Hepatocyte (in vitro differentiated cells): ENCODE measurements at regions not wholly inside any gene's neighbourhood (a gene's known extent, or its start where the extent isn't known, plus 50 kb on each side); places are given as distances from the start of the nearest gene placed in this dataset.

Experiments
- DNase-seq: peaks from one replicate; pipeline ENCODE4 v3.0.0-alpha.2; 2016; ENCODE audit warnings: low spot score
- H2AFZ ChIP-seq: fragments of 200-600 bp; sonication (generic); 2 replicates; pipeline ENCODE4 v1.6.0; 2016; ENCODE audit warnings: antibody characterized with exemption, mild to moderate bottlenecking
- H3K27ac ChIP-seq: fragments of 200-600 bp; sonication (generic); 2 replicates; pipeline ENCODE4 v1.5.1; 2016; ENCODE audit warnings: mild to moderate bottlenecking
- H3K27me3 ChIP-seq: fragments of 200-600 bp; sonication (generic); 2 replicates; pipeline ENCODE4 v1.6.1; 2016
- H3K36me3 ChIP-seq: fragments of 200-600 bp; sonication (generic); replicated peaks from 2 replicates; pipeline ENCODE4 v1.5.1; 2016; ENCODE audit warnings: low read depth; ENCODE audit not compliant: insufficient read depth
- H3K4me1 ChIP-seq: fragments of 200-600 bp; sonication (generic); 2 replicates; pipeline ENCODE4 v1.5.1; 2016; ENCODE audit warnings: mild to moderate bottlenecking, moderate library complexity; ENCODE audit not compliant: insufficient read depth
- H3K4me2 ChIP-seq: fragments of 200-600 bp; sonication (generic); 2 replicates; pipeline ENCODE4 v1.6.0; 2016
- H3K4me3 ChIP-seq: fragments of 200-600 bp; sonication (generic); 2 replicates; pipeline ENCODE4 v1.5.1; 2016; ENCODE audit warnings: mild to moderate bottlenecking
- H3K79me2 ChIP-seq: fragments of 200-600 bp; sonication (generic); 2 replicates; pipeline ENCODE4 v1.6.0; 2017; ENCODE audit warnings: mild to moderate bottlenecking
- H3K9me2 ChIP-seq: fragments of 200-600 bp; sonication (generic); replicated peaks from 2 replicates; pipeline ENCODE4 v1.6.0; 2017; ENCODE audit warnings: mild to moderate bottlenecking; ENCODE audit not compliant: insufficient read depth
- H3K9me3 ChIP-seq: fragments of 200-600 bp; sonication (generic); 2 replicates; pipeline ENCODE4 v1.5.1; 2016; ENCODE audit warnings: low read depth, mild to moderate bottlenecking
- H4K20me1 ChIP-seq: fragments of 200-600 bp; sonication (generic); 2 replicates; pipeline ENCODE4 v1.6.0; 2016; ENCODE audit warnings: mild to moderate bottlenecking; ENCODE audit not compliant: insufficient read depth, poor library complexity, severe bottlenecking
- EZH2 ChIP-seq: fragments of 200-600 bp; sonication (generic); IDR thresholded peaks from 2 replicates; pipeline ENCODE4 v1.6.1; 2016; ENCODE audit warnings: antibody characterized with exemption, mild to moderate bottlenecking, borderline replicate concordance
- EZH2phosphoT487 ChIP-seq: fragments of 200-600 bp; sonication (generic); IDR thresholded peaks from one replicate; pipeline ENCODE4 v1.6.1; 2018; ENCODE audit warnings: antibody characterized with exemption, mild to moderate bottlenecking, low read depth, moderate library complexity; ENCODE audit not compliant: unreplicated experiment, severe bottlenecking
- WGBS: methylation state at CpG from one replicate; pipeline ENCODE4 v1.1.6; 2016; ENCODE audit warnings: low lambda C conversion rate; ENCODE audit errors: missing lambda C conversion rate; 5-methylcytosine and 5-hydroxymethylcytosine counted together
- TF ChIP-seq, protein P1 (sequence below): fragments of 200-600 bp; sonication (generic); IDR thresholded peaks from 2 replicates; pipeline ENCODE4 v1.5.1; 2016; ENCODE audit warnings: antibody characterized with exemption, mild to moderate bottlenecking; ENCODE audit not compliant: poor library complexity

DNA sequence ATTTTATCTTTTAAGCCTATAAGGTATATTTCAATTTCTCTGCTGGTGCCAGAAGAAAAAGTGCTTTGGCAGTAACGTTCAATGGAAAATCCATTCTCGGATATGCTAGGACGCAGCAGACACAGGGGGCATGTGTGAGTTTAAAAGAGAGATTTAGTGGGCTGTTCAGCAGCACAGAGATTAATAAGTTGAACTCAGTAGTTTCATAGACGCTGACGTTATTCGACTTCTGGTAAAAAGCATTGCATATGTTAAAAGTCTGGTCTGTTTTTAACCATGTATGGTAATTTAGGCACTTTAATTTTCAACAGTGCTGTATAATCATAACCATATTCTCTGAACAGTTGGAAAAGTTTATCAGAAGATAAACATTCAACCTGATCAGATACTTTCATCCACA is 99.6 kb downstream of the ATP6V1G3 start:
- Histone ChIP-seq H3K9me2 (no peaks in the 10 kb centered on the region), H2AFZ (no peak overlapping the region), H3K36me3 (no peaks in the 10 kb centered on the region), H4K20me1 (no peaks in the 10 kb centered on the region), H3K27me3 (no peaks in the 10 kb centered on the region), H3K79me2 (no peaks in the 10 kb centered on the region), H3K27ac (no peak overlapping the region), H3K9me3 (no peaks in the 10 kb centered on the region), H3K4me3 (no peak overlapping the region), H3K4me2 (no peak overlapping the region), H3K4me1 (no peaks in the 10 kb centered on the region)
- TF ChIP-seq, protein P1, sequence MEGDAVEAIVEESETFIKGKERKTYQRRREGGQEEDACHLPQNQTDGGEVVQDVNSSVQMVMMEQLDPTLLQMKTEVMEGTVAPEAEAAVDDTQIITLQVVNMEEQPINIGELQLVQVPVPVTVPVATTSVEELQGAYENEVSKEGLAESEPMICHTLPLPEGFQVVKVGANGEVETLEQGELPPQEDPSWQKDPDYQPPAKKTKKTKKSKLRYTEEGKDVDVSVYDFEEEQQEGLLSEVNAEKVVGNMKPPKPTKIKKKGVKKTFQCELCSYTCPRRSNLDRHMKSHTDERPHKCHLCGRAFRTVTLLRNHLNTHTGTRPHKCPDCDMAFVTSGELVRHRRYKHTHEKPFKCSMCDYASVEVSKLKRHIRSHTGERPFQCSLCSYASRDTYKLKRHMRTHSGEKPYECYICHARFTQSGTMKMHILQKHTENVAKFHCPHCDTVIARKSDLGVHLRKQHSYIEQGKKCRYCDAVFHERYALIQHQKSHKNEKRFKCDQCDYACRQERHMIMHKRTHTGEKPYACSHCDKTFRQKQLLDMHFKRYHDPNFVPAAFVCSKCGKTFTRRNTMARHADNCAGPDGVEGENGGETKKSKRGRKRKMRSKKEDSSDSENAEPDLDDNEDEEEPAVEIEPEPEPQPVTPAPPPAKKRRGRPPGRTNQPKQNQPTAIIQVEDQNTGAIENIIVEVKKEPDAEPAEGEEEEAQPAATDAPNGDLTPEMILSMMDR: no peak
- TF ChIP-seq EZH2phosphoT487: no peak
- 83% methylated on average over 6 of the region's 6 CpGs for WGBS
- DNase-seq: no peak

DNA sequence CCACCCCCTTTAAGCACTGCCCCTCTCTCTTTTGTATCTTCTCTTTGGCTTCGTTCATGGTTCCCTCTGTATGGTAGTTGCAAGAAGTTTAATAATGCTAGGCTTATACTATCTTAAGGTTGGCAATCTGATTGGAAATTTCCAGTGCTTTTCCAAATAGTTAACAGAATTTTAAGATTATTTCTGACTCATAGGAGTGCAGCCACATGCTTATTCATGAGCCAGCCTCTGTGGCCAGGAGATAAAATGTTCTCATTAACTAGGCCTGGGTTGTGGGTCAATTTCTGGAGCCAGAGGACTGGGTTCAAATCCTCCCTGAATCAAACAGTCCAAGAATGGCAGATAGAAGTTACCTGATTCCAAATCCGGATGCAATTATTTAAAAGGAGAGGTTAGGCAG is 103.1 kb downstream of the ATP6V1G3 start:
- Histone ChIP-seq H3K4me1 (no peaks in the 10 kb centered on the region), H2AFZ (no peak overlapping the region), H3K79me2 (no peaks in the 10 kb centered on the region), H3K27ac (no peak overlapping the region), H3K27me3 (no peaks in the 10 kb centered on the region), H3K36me3 (no peaks in the 10 kb centered on the region), H3K9me2 (no peaks in the 10 kb centered on the region), H3K4me3 (no peak overlapping the region), H3K9me3 (no peaks in the 10 kb centered on the region), H4K20me1 (no peaks in the 10 kb centered on the region), H3K4me2 (no peak overlapping the region)
- TF ChIP-seq, protein P1: no peak
- TF ChIP-seq EZH2 (no peak), EZH2phosphoT487 (no peak)
- WGBS: 94% methylated on average over 2 of the region's 2 CpGs
- DNase-seq: no peak

DNA sequence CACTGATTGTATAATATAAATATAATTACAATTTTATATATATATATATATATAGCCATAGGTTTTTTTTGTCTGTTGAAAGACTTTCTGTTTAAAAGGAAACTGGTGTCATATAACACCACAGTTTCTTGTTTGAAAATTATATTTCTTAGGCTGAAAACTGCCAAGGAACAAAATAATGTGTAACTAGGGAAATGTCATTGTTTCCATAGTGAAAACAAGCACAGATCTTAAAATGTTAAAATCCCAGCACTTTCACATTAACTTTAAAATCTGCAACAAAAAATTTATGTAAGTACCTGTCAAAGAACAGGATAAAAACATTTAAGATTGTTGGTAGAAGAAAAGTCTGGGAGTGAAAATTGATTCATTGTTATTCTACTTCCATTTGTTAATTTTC is 104.2 kb downstream of the ATP6V1G3 start:
- no peak for DNase-seq
- TF ChIP-seq EZH2 (no peak), EZH2phosphoT487 (no peak)
- TF ChIP-seq, protein P1: no peak
- Histone ChIP-seq H3K9me3 (no peaks in the 10 kb centered on the region), H3K36me3 (no peaks in the 10 kb centered on the region), H3K4me3 (no peak overlapping the region), H3K79me2 (no peaks in the 10 kb centered on the region), H3K4me1 (no peaks in the 10 kb centered on the region), H3K27me3 (no peaks in the 10 kb centered on the region), H3K4me2 (no peak overlapping the region), H2AFZ (no peak overlapping the region), H3K9me2 (no peaks in the 10 kb centered on the region), H4K20me1 (no peaks in the 10 kb centered on the region), H3K27ac (no peak overlapping the region)

DNA sequence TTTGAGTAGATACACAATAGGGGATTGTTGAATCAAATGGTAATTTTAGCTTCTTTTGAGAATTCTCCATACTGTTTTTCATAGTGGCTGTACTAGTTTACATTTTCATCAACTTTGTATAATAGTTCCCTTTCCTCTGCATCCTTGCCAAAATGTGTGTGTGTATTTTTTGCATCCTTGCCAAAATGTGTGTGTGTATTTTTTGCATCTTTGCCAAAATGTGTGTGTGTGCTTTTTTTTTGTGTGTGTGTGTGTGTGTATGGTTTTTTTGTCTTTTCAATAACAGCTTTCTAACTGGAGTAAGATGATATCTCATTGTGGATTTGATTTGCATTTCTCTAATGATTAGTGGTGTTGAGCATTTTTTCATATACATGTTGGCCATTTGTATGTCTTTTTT is 105.4 kb downstream of the ATP6V1G3 start:
- H2AFZ ChIP-seq: no peak overlapping the region
- no peaks in the 10 kb centered on the region for H3K4me1 ChIP-seq
- no peaks in the 10 kb centered on the region for H3K36me3 ChIP-seq
- H3K9me2 ChIP-seq: no peaks in the 10 kb centered on the region
- H3K4me3 ChIP-seq: no peak overlapping the region
- no peak overlapping the region for H3K27ac ChIP-seq
- no peaks in the 10 kb centered on the region for H3K27me3 ChIP-seq
- TF ChIP-seq EZH2phosphoT487: no peak
- no peak for TF ChIP-seq EZH2
- TF ChIP-seq, protein P1: no peak
- H3K9me3 ChIP-seq: no peaks in the 10 kb centered on the region
- H3K4me2 ChIP-seq: no peak overlapping the region
- no peaks in the 10 kb centered on the region for H3K79me2 ChIP-seq
- H4K20me1 ChIP-seq: no peaks in the 10 kb centered on the region
- no peak for DNase-seq
